ENCODE measurements at regions not wholly inside any gene's neighbourhood (a gene's known extent, or its start where the extent isn't known, plus 50 kb on each side); places are given as distances from the start of the nearest gene placed in this dataset.
"Not testable (repeated sequence)": the region's sequence is repeated elsewhere in the genome, so short reads cannot be mapped to it uniquely, and the experiment has no call there.

DNA sequence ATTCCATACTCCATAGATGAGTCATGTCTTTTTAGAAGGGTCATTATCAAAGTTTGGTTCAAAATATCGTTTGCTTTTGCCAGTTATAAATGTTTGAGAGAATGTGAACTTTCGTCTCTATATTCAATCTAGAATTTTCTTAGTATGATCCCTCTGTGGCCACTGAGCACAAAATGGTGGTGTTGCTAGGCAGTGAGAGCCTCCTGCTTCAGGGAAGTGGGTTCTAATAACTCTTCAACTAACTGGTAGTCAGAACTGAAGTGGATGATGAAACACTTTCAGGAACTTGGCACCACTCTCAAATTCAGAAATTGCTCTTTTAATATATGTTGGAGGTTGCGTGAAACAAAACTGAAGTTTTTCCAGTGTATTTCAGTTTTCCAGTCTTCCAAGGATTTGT, 125.0 kb upstream of the DOK5 start:
- intact Hi-C loops (cut with micrococcal nuclease; ENCODE audit: unreplicated experiment) = no loop called here
- TF ChIP-seq POLR2AphosphoS5 (IDR thresholded peaks at IDR 0.05; ENCODE audit: low read depth, low read length) (no peak), SIN3A (IDR thresholded peaks at IDR 0.05; ENCODE audit: borderline replicate concordance, insufficient read depth, low read depth, low read length) (no peak), TCF7L2 (IDR thresholded peaks at IDR 0.05; ENCODE audit: low read depth, low read length) (no peak)
- TF ChIP-seq, protein P1, sequence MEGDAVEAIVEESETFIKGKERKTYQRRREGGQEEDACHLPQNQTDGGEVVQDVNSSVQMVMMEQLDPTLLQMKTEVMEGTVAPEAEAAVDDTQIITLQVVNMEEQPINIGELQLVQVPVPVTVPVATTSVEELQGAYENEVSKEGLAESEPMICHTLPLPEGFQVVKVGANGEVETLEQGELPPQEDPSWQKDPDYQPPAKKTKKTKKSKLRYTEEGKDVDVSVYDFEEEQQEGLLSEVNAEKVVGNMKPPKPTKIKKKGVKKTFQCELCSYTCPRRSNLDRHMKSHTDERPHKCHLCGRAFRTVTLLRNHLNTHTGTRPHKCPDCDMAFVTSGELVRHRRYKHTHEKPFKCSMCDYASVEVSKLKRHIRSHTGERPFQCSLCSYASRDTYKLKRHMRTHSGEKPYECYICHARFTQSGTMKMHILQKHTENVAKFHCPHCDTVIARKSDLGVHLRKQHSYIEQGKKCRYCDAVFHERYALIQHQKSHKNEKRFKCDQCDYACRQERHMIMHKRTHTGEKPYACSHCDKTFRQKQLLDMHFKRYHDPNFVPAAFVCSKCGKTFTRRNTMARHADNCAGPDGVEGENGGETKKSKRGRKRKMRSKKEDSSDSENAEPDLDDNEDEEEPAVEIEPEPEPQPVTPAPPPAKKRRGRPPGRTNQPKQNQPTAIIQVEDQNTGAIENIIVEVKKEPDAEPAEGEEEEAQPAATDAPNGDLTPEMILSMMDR (IDR thresholded peaks at IDR 0.05) = no peak
- TF ChIP-seq, protein P2, sequence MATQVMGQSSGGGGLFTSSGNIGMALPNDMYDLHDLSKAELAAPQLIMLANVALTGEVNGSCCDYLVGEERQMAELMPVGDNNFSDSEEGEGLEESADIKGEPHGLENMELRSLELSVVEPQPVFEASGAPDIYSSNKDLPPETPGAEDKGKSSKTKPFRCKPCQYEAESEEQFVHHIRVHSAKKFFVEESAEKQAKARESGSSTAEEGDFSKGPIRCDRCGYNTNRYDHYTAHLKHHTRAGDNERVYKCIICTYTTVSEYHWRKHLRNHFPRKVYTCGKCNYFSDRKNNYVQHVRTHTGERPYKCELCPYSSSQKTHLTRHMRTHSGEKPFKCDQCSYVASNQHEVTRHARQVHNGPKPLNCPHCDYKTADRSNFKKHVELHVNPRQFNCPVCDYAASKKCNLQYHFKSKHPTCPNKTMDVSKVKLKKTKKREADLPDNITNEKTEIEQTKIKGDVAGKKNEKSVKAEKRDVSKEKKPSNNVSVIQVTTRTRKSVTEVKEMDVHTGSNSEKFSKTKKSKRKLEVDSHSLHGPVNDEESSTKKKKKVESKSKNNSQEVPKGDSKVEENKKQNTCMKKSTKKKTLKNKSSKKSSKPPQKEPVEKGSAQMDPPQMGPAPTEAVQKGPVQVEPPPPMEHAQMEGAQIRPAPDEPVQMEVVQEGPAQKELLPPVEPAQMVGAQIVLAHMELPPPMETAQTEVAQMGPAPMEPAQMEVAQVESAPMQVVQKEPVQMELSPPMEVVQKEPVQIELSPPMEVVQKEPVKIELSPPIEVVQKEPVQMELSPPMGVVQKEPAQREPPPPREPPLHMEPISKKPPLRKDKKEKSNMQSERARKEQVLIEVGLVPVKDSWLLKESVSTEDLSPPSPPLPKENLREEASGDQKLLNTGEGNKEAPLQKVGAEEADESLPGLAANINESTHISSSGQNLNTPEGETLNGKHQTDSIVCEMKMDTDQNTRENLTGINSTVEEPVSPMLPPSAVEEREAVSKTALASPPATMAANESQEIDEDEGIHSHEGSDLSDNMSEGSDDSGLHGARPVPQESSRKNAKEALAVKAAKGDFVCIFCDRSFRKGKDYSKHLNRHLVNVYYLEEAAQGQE (IDR thresholded peaks at IDR 0.05; ENCODE audit: insufficient read depth in 1 of 2, low read depth in 2 of 2, low read length in 1 of 2) = no peak
- H3K4me1 ChIP-seq (ENCODE audit: control insufficient read depth, insufficient read depth, low read length) = no peaks in the 10 kb centered on the region; the same call in 1 of the 2 replicates
- no peaks in the 10 kb centered on the region for H3K27me3 ChIP-seq (ENCODE audit: control insufficient read depth, insufficient read depth, low read length)
- CTCF ChIA-PET = no interaction called here
- no peaks in the 10 kb centered on the region for H3K36me3 ChIP-seq (ENCODE audit: control insufficient read depth, insufficient read depth, low read length)
- BruUV-seq (replicated peaks) = no TSS peak
- ATAC-seq = no peak
- in situ Hi-C loops (cut with HindIII; ENCODE audit: low pct_unique_long_range_greater_than_20kb, low sequenced_read_pairs) = no loop called here
- DNase-seq (ENCODE audit: low read depth, low spot score) = no peak
- H3K27ac ChIP-seq (ENCODE audit: low read length) = no peak overlapping the region
- POLR2A ChIA-PET = no interaction called here
- H3K9me3 ChIP-seq (ENCODE audit: control insufficient read depth, insufficient read depth, low read depth, low read length) = no peaks in the 10 kb centered on the region
- H3K4me3 ChIP-seq (ENCODE audit: low read depth in 2 of 2, low read length in 2 of 2) = no peak overlapping the region

DNA sequence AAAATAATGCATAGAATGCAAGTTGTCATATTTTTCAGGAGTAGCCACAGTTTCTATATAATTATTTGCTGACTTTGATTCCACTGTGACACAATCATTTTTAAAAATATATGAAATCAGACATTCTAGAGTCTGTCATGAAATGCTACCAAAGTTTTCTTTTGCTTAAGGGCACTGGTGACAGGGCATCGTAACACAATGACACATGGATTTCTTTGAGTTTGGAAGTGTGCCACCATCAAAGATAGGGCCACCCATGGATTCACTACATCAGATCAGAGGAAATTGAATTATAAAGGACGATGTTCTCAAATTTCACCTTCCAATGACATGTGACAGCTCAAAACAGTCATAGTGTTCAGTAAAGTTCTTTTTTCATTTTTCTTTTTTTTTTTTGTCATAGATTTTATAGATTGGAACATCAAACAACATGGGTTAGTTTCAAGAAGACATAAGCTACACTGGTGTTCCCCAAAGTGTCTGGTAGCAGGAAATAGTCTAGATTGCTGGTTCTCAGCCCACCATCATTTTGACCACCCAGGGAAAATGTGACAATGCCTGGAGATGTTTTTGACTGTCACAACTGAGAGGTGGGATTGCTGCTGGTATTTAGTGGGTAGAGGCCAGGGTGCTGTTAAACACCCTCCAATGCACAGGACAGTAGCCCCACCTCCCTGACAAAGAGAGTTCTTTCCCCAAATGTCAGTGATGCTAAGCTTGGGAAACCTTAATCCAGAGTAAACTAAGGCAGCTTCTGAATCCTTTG, 123.8 kb upstream of the DOK5 start:
- TF ChIP-seq, protein P2 (IDR thresholded peaks at IDR 0.05; ENCODE audit: insufficient read depth in 1 of 2, low read depth in 2 of 2, low read length in 1 of 2) = no peak
- no peak for TF ChIP-seq SIN3A (IDR thresholded peaks at IDR 0.05; ENCODE audit: borderline replicate concordance, insufficient read depth, low read depth, low read length)
- TF ChIP-seq POLR2AphosphoS5 (IDR thresholded peaks at IDR 0.05; ENCODE audit: low read depth, low read length) = no peak
- no peak for TF ChIP-seq TCF7L2 (IDR thresholded peaks at IDR 0.05; ENCODE audit: low read depth, low read length)
- TF ChIP-seq, protein P1 (IDR thresholded peaks at IDR 0.05) = no peak
- Histone ChIP-seq H3K27me3 (ENCODE audit: control insufficient read depth, insufficient read depth, low read length) (no peaks in the 10 kb centered on the region), H3K9me3 (ENCODE audit: control insufficient read depth, insufficient read depth, low read depth, low read length) (no peaks in the 10 kb centered on the region), H3K36me3 (ENCODE audit: control insufficient read depth, insufficient read depth, low read length) (no peaks in the 10 kb centered on the region), H3K4me1 (ENCODE audit: control insufficient read depth, insufficient read depth, low read length) (no peaks in the 10 kb centered on the region), H3K4me3 (ENCODE audit: low read depth in 2 of 2, low read length in 2 of 2) (no peak overlapping the region), H3K27ac (ENCODE audit: low read length) (no peak overlapping the region)
- CTCF ChIA-PET = interaction anchor here (0.7 kb wide), 1 partner anchor 455 kb away, joined by 9 read pairs; no protein-coding TSS in a partner anchor
- intact Hi-C loops (cut with micrococcal nuclease; ENCODE audit: unreplicated experiment) (no loop called here), in situ Hi-C loops (cut with HindIII; ENCODE audit: low pct_unique_long_range_greater_than_20kb, low sequenced_read_pairs) (no loop called here)
- POLR2A ChIA-PET = no interaction called here
- DNase-seq (ENCODE audit: low read depth, low spot score) (no peak), ATAC-seq (no peak)
- BruUV-seq (replicated peaks) = no TSS peak

DNA sequence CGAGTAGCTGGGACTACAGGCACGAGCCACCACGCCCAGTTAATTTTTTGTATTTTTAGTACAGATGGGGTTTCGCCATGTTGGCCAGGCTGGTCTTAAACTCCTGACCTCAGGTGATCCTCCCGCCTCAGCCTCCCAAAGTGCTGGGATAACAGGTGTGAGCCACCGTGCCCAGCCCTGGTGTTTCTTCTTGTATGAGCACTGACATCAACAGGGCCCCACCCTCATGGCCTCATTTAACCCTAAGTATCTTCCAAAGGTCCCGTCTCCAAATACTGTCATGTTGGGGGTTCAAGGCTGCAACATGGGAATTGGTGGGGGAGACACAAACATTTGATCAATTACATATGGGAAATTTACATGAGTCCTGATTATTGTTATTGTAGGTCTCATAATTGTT, 122.9 kb upstream of the DOK5 start:
- DNase-seq (ENCODE audit: low read depth, low spot score); H3K27me3 ChIP-seq (ENCODE audit: control insufficient read depth, insufficient read depth, low read length); H3K4me1 ChIP-seq (ENCODE audit: control insufficient read depth, insufficient read depth, low read length); H3K27ac ChIP-seq (ENCODE audit: low read length); H3K9me3 ChIP-seq (ENCODE audit: control insufficient read depth, insufficient read depth, low read depth, low read length); CTCF ChIA-PET; BruUV-seq (replicated peaks); H3K36me3 ChIP-seq (ENCODE audit: control insufficient read depth, insufficient read depth, low read length); in situ Hi-C loops (cut with HindIII; ENCODE audit: low pct_unique_long_range_greater_than_20kb, low sequenced_read_pairs); ATAC-seq; H3K4me3 ChIP-seq (ENCODE audit: low read depth in 2 of 2, low read length in 2 of 2); POLR2A ChIA-PET; intact Hi-C loops (cut with micrococcal nuclease; ENCODE audit: unreplicated experiment): not testable (repeated sequence)
